ENCODE measurements at regions not wholly inside any gene's neighbourhood (a gene's known extent, or its start where the extent isn't known, plus 50 kb on each side); places are given as distances from the start of the nearest gene placed in this dataset.

GRCh38 chr13:57784633-57785032 lies 153.1 kb downstream of the PCDH17 start:
- no peak for DNase-seq (ENCODE audit: low spot score)

GRCh38 chr13:57787058-57787791 lies 155.7 kb downstream of the PCDH17 start:
- DNase-seq (ENCODE audit: low spot score), result peak; percentile 82

- DNase-seq (ENCODE audit: low spot score), result no peak
Observed at GRCh38 chr13:57799624-57800023, 168.1 kb downstream of the PCDH17 start.

GRCh38 chr13:57813651-57814050 lies 182.1 kb downstream of the PCDH17 start:
- peak; percentile 46 for DNase-seq (ENCODE audit: low spot score)

- no peak for DNase-seq (ENCODE audit: low spot score)
Observed at GRCh38 chr13:57815600-57815999, 184.1 kb downstream of the PCDH17 start.

DNA sequence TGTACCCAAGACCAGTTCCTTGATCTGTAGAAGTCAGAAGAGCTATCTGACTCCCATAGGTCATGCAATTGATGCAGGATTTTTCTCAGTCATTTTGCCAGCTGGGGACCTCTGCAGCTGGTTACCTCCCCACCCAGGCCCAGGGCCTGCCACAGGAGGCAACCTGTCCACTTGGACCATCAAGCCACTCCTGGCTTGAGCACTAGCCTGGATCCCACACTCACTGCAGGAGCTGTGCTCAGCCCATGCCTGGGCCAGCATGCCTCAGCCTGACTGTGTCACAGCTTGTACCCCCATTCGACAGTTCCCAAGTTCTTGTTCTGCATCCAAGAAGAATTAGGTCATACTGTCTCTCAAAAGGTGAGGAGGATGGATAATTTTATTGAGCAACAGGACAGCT lies 189.4 kb downstream of the PCDH17 start:
- DNase-seq (ENCODE audit: low spot score), result no peak

GRCh38 chr13:57823704-57824103 lies 192.2 kb downstream of the PCDH17 start:
- DNase-seq (ENCODE audit: low spot score), result no peak

- no peak for DNase-seq (ENCODE audit: low spot score)
Observed at GRCh38 chr13:57824121-57824520, 192.6 kb downstream of the PCDH17 start.

GRCh38 chr13:57825066-57825465 lies 193.5 kb downstream of the PCDH17 start:
- no peak for DNase-seq (ENCODE audit: low spot score)

DNA sequence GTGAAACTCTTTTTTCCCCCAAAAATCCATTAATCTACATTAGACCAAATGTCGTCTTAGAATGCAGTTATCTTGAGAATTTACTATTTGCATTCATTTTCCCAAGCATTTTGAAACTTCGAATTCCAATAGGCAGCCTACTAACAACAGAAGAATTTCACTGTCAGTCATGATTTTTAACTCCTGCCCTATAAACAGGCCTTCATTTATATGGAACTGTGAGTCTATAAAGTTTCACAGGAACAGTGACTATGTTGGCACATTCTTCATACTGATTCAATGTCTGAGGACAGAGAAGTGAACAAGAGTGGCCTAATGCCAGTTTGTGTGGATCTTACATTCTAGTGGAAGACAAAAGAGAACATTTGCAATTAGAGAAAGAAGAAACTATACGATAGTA lies 198.0 kb downstream of the PCDH17 start:
- no peak for DNase-seq (ENCODE audit: low spot score)

GRCh38 chr13:57832187-57832586 lies 200.6 kb downstream of the PCDH17 start:
- no peak for DNase-seq (ENCODE audit: low spot score)

- no peak for DNase-seq (ENCODE audit: low spot score)
Observed at GRCh38 chr13:57837801-57838200, 206.3 kb downstream of the PCDH17 start.

DNA sequence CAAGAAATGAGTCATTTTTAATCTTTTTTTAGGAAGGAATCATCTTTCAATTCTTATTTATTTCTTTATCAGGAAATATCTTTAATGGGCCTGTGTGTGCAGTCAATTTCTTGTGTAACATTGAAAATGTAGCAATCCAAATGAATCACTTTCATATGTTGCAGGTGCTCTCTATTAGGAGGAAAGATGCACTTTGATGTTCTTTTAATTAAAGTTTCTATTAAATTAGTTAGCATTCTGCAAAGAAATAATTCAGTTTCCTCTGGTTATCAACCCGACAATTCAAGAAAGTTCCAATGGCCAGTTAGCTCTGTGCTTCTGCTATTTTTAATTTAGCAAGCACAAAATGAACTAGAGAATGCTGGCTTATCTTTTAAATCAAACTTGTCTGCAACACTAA lies 212.0 kb downstream of the PCDH17 start:
- DNase-seq (ENCODE audit: low spot score), result no peak

- no peak for DNase-seq (ENCODE audit: low spot score)
Observed at GRCh38 chr13:57846600-57847173, 215.1 kb downstream of the PCDH17 start.

GRCh38 chr13:57857945-57858344 lies 226.4 kb downstream of the PCDH17 start:
- no peak for DNase-seq (ENCODE audit: low spot score)

- DNase-seq (ENCODE audit: low spot score), result no peak
Observed at GRCh38 chr13:57858376-57858775, 226.8 kb downstream of the PCDH17 start.

DNA sequence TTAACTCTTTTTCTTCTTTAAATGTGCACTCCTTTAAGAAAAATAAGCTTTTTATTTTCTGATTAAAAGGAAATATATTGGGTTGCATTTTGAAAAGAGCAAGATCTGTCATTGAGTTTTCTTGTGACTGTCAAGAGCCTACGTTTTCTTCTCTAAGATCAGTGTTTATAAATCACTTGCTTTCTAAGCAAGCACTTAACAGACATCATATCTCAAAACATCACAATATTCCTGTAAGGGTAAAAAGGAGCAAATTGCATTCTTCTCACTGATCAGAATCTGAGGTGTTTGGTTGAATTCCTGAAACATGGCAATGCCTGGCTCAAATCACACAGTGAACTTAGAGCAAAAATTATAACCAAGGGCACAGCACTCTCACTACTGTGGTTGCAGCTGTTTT lies 231.3 kb downstream of the PCDH17 start:
- no peak for DNase-seq (ENCODE audit: low spot score)

GRCh38 chr13:57865600-57866294 lies 234.2 kb downstream of the PCDH17 start:
- DNase-seq (ENCODE audit: low spot score), result no peak

- no peak for DNase-seq (ENCODE audit: low spot score)
Observed at GRCh38 chr13:57874530-57874929, 243.0 kb downstream of the PCDH17 start.

DNA sequence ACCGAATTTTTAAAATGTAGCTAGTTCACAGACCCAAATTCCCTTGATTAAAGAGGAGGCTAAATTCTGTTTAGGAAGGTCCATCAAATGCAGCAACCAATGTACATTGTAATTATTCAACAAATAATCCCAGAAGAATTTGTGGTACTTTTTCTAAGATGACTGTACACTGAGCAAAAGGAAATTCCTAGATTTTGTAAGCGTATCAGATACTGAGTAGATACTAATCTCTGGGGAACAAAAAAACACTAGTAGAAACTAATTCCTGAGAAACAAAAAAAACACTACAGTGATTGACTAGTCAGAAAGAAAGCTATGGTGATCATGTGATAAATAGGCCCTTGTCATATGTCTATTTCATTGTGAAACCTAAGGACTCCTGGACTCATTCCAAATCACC lies 246.1 kb downstream of the PCDH17 start:
- DNase-seq (ENCODE audit: low spot score), result no peak

GRCh38 chr13:57878291-57878690 lies 246.7 kb downstream of the PCDH17 start:
- DNase-seq (ENCODE audit: low spot score), result no peak

DNA sequence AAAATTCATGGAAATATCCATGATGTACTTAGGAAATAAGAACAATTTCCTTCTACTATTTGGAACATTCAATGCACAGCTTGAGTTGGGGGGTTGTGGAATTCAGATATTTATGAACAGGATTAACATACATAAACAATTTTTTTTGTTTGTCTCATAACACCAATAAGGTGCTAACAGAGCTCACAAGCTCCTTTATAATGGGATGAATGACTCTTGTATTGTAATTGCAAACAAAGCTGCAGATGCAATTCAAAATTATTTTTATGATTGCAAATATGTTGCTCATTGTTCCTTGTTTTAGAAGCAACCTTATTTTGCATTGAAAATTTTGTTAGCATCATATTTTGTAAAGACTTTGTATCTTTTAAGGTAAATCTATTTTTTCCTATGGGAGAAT lies 265.7 kb downstream of the PCDH17 start:
- DNase-seq (ENCODE audit: low spot score), result no peak

GRCh38 chr13:57899096-57899495 lies 267.6 kb downstream of the PCDH17 start:
- no peak for DNase-seq (ENCODE audit: low spot score)

Measured in D341Med (cell line).